H9 (cell line): ENCODE measurements at regions not wholly inside any gene's neighbourhood (a gene's known extent, or its start where the extent isn't known, plus 50 kb on each side); places are given as distances from the start of the nearest gene placed in this dataset.

Experiments used
- DNase-seq: peaks from one replicate; pipeline ENCODE4 v3.0.0-alpha.2; 2017
- H2AFZ ChIP-seq: one replicate; pipeline ENCODE4 v1.6.1; 2013; ENCODE audit warnings: mild to moderate bottlenecking, low read length, control low read depth, moderate library complexity
- H2AK5ac ChIP-seq: 2 replicates; pipeline ENCODE4 v1.6.1; 2013; ENCODE audit warnings: low read length, control low read depth, mixed read lengths; ENCODE audit not compliant: insufficient read length
- H2BK120ac ChIP-seq: one replicate; pipeline ENCODE4 v1.6.1; 2013; ENCODE audit warnings: low read depth, mild to moderate bottlenecking, low read length, control low read depth, inconsistent platforms; ENCODE audit not compliant: poor library complexity, severe bottlenecking
- H2BK12ac ChIP-seq: 2 replicates; pipeline ENCODE4 v1.6.1; 2013; ENCODE audit warnings: low read length, control low read depth, mixed read lengths, low read depth; ENCODE audit not compliant: insufficient read length
- H2BK15ac ChIP-seq: 2 replicates; pipeline ENCODE4 v1.6.1; 2013; ENCODE audit warnings: low read depth, low read length, control low read depth
- H2BK20ac ChIP-seq: one replicate; pipeline ENCODE4 v1.6.1; 2013; ENCODE audit warnings: low read depth, mild to moderate bottlenecking, low read length, control low read depth, inconsistent platforms; ENCODE audit not compliant: poor library complexity, severe bottlenecking
- H2BK5ac ChIP-seq: 2 replicates; pipeline ENCODE4 v1.6.1; 2013; ENCODE audit warnings: low read length, control low read depth, mixed read lengths; ENCODE audit not compliant: insufficient read length
- H3K14ac ChIP-seq: 2 replicates; pipeline ENCODE4 v1.6.1; 2013; ENCODE audit warnings: low read length, control low read depth; ENCODE audit not compliant: insufficient read depth
- H3K18ac ChIP-seq: 2 replicates; pipeline ENCODE4 v1.6.1; 2013; ENCODE audit warnings: low read depth, mild to moderate bottlenecking, mixed read lengths, low read length, control low read depth; ENCODE audit not compliant: insufficient read length
- H3K23ac ChIP-seq: 2 replicates; pipeline ENCODE4 v1.6.1; 2013; ENCODE audit warnings: low read length, control low read depth, mixed read lengths, low read depth; ENCODE audit not compliant: insufficient read length
- H3K23me2 ChIP-seq: 2 replicates; pipeline ENCODE4 v1.6.1; 2013; ENCODE audit warnings: low read depth, mild to moderate bottlenecking, mixed read lengths, low read length, control low read depth; ENCODE audit not compliant: insufficient read length, poor library complexity, severe bottlenecking
- H3K27ac ChIP-seq: 2 replicates; pipeline ENCODE4 v1.5.1; 2013; ENCODE audit warnings: low read length, control low read depth, mixed read lengths, low read depth; ENCODE audit not compliant: insufficient read length
- H3K27me3 ChIP-seq: 2 replicates; pipeline ENCODE4 v1.6.1; 2013; ENCODE audit warnings: low read length, control low read depth, inconsistent platforms; ENCODE audit not compliant: insufficient read depth
- H3K4ac ChIP-seq: 2 replicates; pipeline ENCODE4 v1.6.1; 2013; ENCODE audit warnings: low read depth, mild to moderate bottlenecking, control low read depth, inconsistent platforms, low read length, moderate library complexity
- H3K4me1 ChIP-seq: 2 replicates; pipeline ENCODE4 v1.6.1; 2013; ENCODE audit warnings: low read length, control low read depth, inconsistent platforms; ENCODE audit not compliant: insufficient read depth
- H3K4me2 ChIP-seq: 2 replicates; pipeline ENCODE4 v1.6.1; 2013; ENCODE audit warnings: low read length, control low read depth, mixed read lengths; ENCODE audit not compliant: insufficient read length, insufficient read depth
- H3K56ac ChIP-seq: 2 replicates; pipeline ENCODE4 v1.6.1; 2013; ENCODE audit warnings: low read depth, mild to moderate bottlenecking, mixed read lengths, low read length, control low read depth; ENCODE audit not compliant: insufficient read length
- H3K79me1 ChIP-seq: 2 replicates; pipeline ENCODE4 v1.6.1; 2013; ENCODE audit warnings: low read depth, mild to moderate bottlenecking, moderate library complexity, low read length, control low read depth, inconsistent platforms; ENCODE audit not compliant: insufficient read depth, poor library complexity, severe bottlenecking
- H3K79me2 ChIP-seq: 2 replicates; pipeline ENCODE4 v1.6.1; 2013; ENCODE audit warnings: low read length, control low read depth, inconsistent platforms; ENCODE audit not compliant: insufficient read depth
- H3K9ac ChIP-seq: 2 replicates; pipeline ENCODE4 v1.6.1; 2013; ENCODE audit warnings: low read length, control low read depth, mixed read lengths; ENCODE audit not compliant: insufficient read length; ENCODE audit errors: extremely low read depth
- H3K9me3 ChIP-seq: one replicate; pipeline ENCODE4 v1.6.1; 2013; ENCODE audit warnings: low read depth, low read length, inconsistent platforms; ENCODE audit not compliant: control insufficient read depth
- H3T11ph ChIP-seq: one replicate; pipeline ENCODE4 v1.6.1; 2013; ENCODE audit warnings: mild to moderate bottlenecking, low read length, control low read depth, inconsistent platforms
- H4K20me1 ChIP-seq: one replicate; pipeline ENCODE4 v1.6.1; 2013; ENCODE audit not compliant: control insufficient read depth, insufficient read length, insufficient read depth
- H4K5ac ChIP-seq: 2 replicates; pipeline ENCODE4 v1.6.1; 2013; ENCODE audit warnings: low read depth, mild to moderate bottlenecking, mixed read lengths, low read length, control low read depth; ENCODE audit not compliant: insufficient read length
- H4K8ac ChIP-seq: replicated peaks from 2 replicates; pipeline ENCODE4 v1.6.1; 2013; ENCODE audit warnings: low read length, control low read depth, mixed read lengths, low read depth; ENCODE audit not compliant: insufficient read length
- H4K91ac ChIP-seq: 2 replicates; pipeline ENCODE4 v1.6.1; 2013; ENCODE audit warnings: low read depth, mild to moderate bottlenecking, moderate library complexity, mixed read lengths, low read length, control low read depth; ENCODE audit not compliant: insufficient read length
- H3K27ac Mint-ChIP-seq, 3 experiments: 2 replicates in 2 of 3; 3 replicates in 1 of 3; pipeline ENCODE4 v1.8.0; 2020 to 2021; ENCODE audit warnings: mixed read lengths in 3 of 3, mild to moderate bottlenecking in 1 of 3, moderate library complexity in 1 of 3
- H3K27me3 Mint-ChIP-seq: 2 replicates; pipeline ENCODE4 v1.8.0; 2021; ENCODE audit warnings: low read depth, mild to moderate bottlenecking, moderate library complexity, mixed read lengths
- H3K36me3 Mint-ChIP-seq, 3 experiments: 2 replicates in 2 of 3; 3 replicates in 1 of 3; pipeline ENCODE4 v1.8.0; 2020 to 2021; ENCODE audit warnings: low read depth in 3 of 3, mixed read lengths in 3 of 3; ENCODE audit not compliant: insufficient read depth in 1 of 3
- H3K4me1 Mint-ChIP-seq, 2 experiments: 2 replicates each; pipeline ENCODE4 v1.8.0; 2020; ENCODE audit warnings: mixed read lengths in 2 of 2
- H3K4me3 Mint-ChIP-seq, 2 experiments: 2 replicates in 1 of 2; 3 replicates in 1 of 2; pipeline ENCODE4 v1.8.0; 2020 to 2021; ENCODE audit warnings: mild to moderate bottlenecking in 2 of 2, mixed read lengths in 2 of 2, moderate library complexity in 1 of 2
- H3K9me3 Mint-ChIP-seq, 2 experiments: 2 replicates in 1 of 2; 3 replicates in 1 of 2; pipeline ENCODE4 v1.8.0; 2020; ENCODE audit warnings: mild to moderate bottlenecking in 2 of 2, mixed read lengths in 2 of 2, moderate library complexity in 1 of 2
- CTCF ChIP-seq: fragments of 200-600 bp; sonication (generic); conservative IDR thresholded peaks from 3 replicates; pipeline ENCODE4 v1.8.0; 2021; ENCODE audit warnings: antibody characterized with exemption, mild to moderate bottlenecking
- WGBS: extraction: QIAGEN DNeasy Blood & Tissue Kit; methylation state at CpG from one replicate; pipeline ENCODE4 v1.1.7; 2013; ENCODE audit warnings: missing lambda C conversion rate, low lambda C conversion rate, mixed read lengths; ENCODE audit not compliant: insufficient read length; ENCODE audit errors: extremely low coverage; 5-methylcytosine and 5-hydroxymethylcytosine counted together

- Histone ChIP-seq H4K20me1 (no peaks in the 10 kb centered on the region), H3K79me1 (no peaks in the 10 kb centered on the region), H2AFZ (no peak overlapping the region), H3K4ac (no peak overlapping the region), H2BK20ac (no peak overlapping the region), H3K9me3 (no peaks in the 10 kb centered on the region), H4K8ac (no peak overlapping the region), H3K27me3 (no peaks in the 10 kb centered on the region), H2BK120ac (no peak overlapping the region), H3K79me2 (no peaks in the 10 kb centered on the region), H4K91ac (no peak overlapping the region), H3K18ac (no peak overlapping the region), H2BK5ac (no peak overlapping the region), H2AK5ac (no peak overlapping the region), H3T11ph (no peak overlapping the region), H3K23ac (no peak overlapping the region), H2BK12ac (no peak overlapping the region), H3K4me2 (no peak overlapping the region), H3K4me1 (no peaks in the 10 kb centered on the region; the same call in 1 of the 2 replicates), H3K23me2 (no peaks in the 10 kb centered on the region), H3K9ac (no peak overlapping the region), H3K14ac (no peak overlapping the region), H2BK15ac (no peak overlapping the region), H3K56ac (no peak overlapping the region), H3K27ac (no peak overlapping the region), H4K5ac (no peak overlapping the region)
- Mint-ChIP-seq H3K27ac (no peak overlapping the region), H3K36me3 (no peaks in the 10 kb centered on the region), H3K27me3 (no peaks in the 10 kb centered on the region), H3K4me1 (peaks cover 0 to 3% of the 10 kb centered on the region in 2 experiments; a peak in 1 of 4 replicates), H3K9me3 (no peaks in the 10 kb centered on the region), H3K4me3 (no peak overlapping the region)
- DNase-seq, result no peak
- TF ChIP-seq CTCF, result no peak
- WGBS, result no CpG with 5 or more reads among the region's 2 CpGs
These were observed 688.6 kb upstream of the SLITRK1 start for GRCh38 chr13:84570831-84571230.
